SK-N-DZ (cell line): ENCODE measurements at regions not wholly inside any gene's neighbourhood (a gene's known extent, or its start where the extent isn't known, plus 50 kb on each side); places are given as distances from the start of the nearest gene placed in this dataset.

ENCODE experiments used
- DNase-seq: peaks from one replicate; pipeline ENCODE4 v3.0.0-alpha.2; 2015; ENCODE audit warnings: low spot score

GRCh38 chr7:106957766-106958165, 86.7 kb upstream of the PRKAR2B start:
- DNase-seq = no peak

- peak; percentile 41 for DNase-seq
Observed at GRCh38 chr7:106959753-106960152, 84.8 kb upstream of the PRKAR2B start.

- no peak for DNase-seq
Observed at GRCh38 chr7:106962751-106963150, 81.8 kb upstream of the PRKAR2B start.

- no peak for DNase-seq
Observed at GRCh38 chr7:106964466-106964865, 80.0 kb upstream of the PRKAR2B start.

- no peak for DNase-seq
Observed at GRCh38 chr7:106965108-106965507, 79.4 kb upstream of the PRKAR2B start.

- no peak for DNase-seq
Observed at GRCh38 chr7:106966121-106966520, 78.4 kb upstream of the PRKAR2B start.

GRCh38 chr7:106968160-106968559, 76.3 kb upstream of the PRKAR2B start:
- no peak for DNase-seq

GRCh38 chr7:106978425-106979420, 65.8 kb upstream of the PRKAR2B start:
- DNase-seq = peak; percentile 33

GRCh38 chr7:106979551-106980357, 64.8 kb upstream of the PRKAR2B start:
- peak; percentile 37 for DNase-seq

- no peak for DNase-seq
Observed at GRCh38 chr7:106980358-106980685, 64.2 kb upstream of the PRKAR2B start.

- DNase-seq = no peak
Observed at GRCh38 chr7:106982415-106982814, 62.1 kb upstream of the PRKAR2B start.

- DNase-seq = no peak
Observed at GRCh38 chr7:106984034-106984433, 60.5 kb upstream of the PRKAR2B start.

GRCh38 chr7:106986450-106986977, 58.0 kb upstream of the PRKAR2B start:
- DNase-seq = no peak

- no peak for DNase-seq
Observed at GRCh38 chr7:106987777-106988176, 56.7 kb upstream of the PRKAR2B start.

GRCh38 chr7:106992511-106992910, 52.0 kb upstream of the PRKAR2B start:
- DNase-seq = no peak
